Mesenchymal stem cell (in vitro differentiated cells and primary cell): ENCODE measurements at regions not wholly inside any gene's neighbourhood (a gene's known extent, or its start where the extent isn't known, plus 50 kb on each side); places are given as distances from the start of the nearest gene placed in this dataset.

Source experiments
- DNase-seq: peaks from one replicate; pipeline ENCODE4 v3.0.0-alpha.2; 2013
- H2AFZ ChIP-seq: one replicate; pipeline ENCODE4 v1.6.1; 2013; ENCODE audit warnings: low read depth, mild to moderate bottlenecking, control low read depth, inconsistent platforms, low read length, moderate library complexity
- H2AK5ac ChIP-seq: 2 replicates; pipeline ENCODE4 v1.6.1; 2013; ENCODE audit warnings: low read length, moderate library complexity, mild to moderate bottlenecking, inconsistent platforms; ENCODE audit not compliant: severe bottlenecking
- H2BK120ac ChIP-seq: one replicate; pipeline ENCODE4 v1.6.1; 2013; ENCODE audit warnings: low read depth, mild to moderate bottlenecking, inconsistent platforms, low read length, moderate library complexity
- H2BK12ac ChIP-seq, 2 experiments: one replicate each; pipeline ENCODE4 v1.6.1; 2013; ENCODE audit warnings: inconsistent platforms in 2 of 2, low read length in 2 of 2, mild to moderate bottlenecking in 2 of 2, moderate library complexity in 2 of 2, control low read depth in 1 of 2
- H2BK15ac ChIP-seq: one replicate; pipeline ENCODE4 v1.6.1; 2013; ENCODE audit warnings: mild to moderate bottlenecking, low read depth, inconsistent platforms; ENCODE audit not compliant: poor library complexity, severe bottlenecking
- H2BK5ac ChIP-seq: 2 replicates; pipeline ENCODE4 v1.6.1; 2013; ENCODE audit warnings: low read depth, mild to moderate bottlenecking, low read length, control low read depth, inconsistent platforms; ENCODE audit not compliant: poor library complexity, severe bottlenecking
- H3K14ac ChIP-seq, 2 experiments: one replicate each; pipeline ENCODE4 v1.6.1; 2013; ENCODE audit warnings: inconsistent platforms in 2 of 2, low read length in 2 of 2, control low read depth in 1 of 2, mild to moderate bottlenecking in 1 of 2, moderate library complexity in 1 of 2
- H3K18ac ChIP-seq, 2 experiments: one replicate each; pipeline ENCODE4 v1.6.1; 2013; ENCODE audit warnings: inconsistent platforms in 2 of 2, low read length in 2 of 2, control low read depth in 1 of 2, low read depth in 1 of 2, mild to moderate bottlenecking in 1 of 2
- H3K23ac ChIP-seq, 2 experiments: one replicate each; pipeline ENCODE4 v1.6.1; 2013; ENCODE audit warnings: inconsistent platforms in 2 of 2, low read length in 2 of 2, mild to moderate bottlenecking in 2 of 2, moderate library complexity in 2 of 2, control low read depth in 1 of 2
- H3K27ac ChIP-seq: 2 replicates; pipeline ENCODE4 v1.5.1; 2013; ENCODE audit warnings: mild to moderate bottlenecking, moderate library complexity, low read length, control low read depth, inconsistent platforms; ENCODE audit not compliant: poor library complexity, severe bottlenecking
- H3K27me3 ChIP-seq, 2 experiments: 2 replicates each; pipeline versions ENCODE4 v1.6.1 to v1.7.0; 2013; ENCODE audit warnings: low read length in 2 of 2, mild to moderate bottlenecking in 2 of 2, moderate library complexity in 2 of 2, control low read depth in 1 of 2, inconsistent platforms in 1 of 2; ENCODE audit not compliant: control insufficient read depth in 1 of 2, insufficient read depth in 1 of 2
- H3K36me3 ChIP-seq, 2 experiments: 2 replicates each; pipeline versions ENCODE4 v1.6.1 to v1.7.0; 2013; ENCODE audit warnings: low read length in 2 of 2, control low read depth in 1 of 2, inconsistent platforms in 1 of 2, low read depth in 1 of 2, mild to moderate bottlenecking in 1 of 2; ENCODE audit not compliant: insufficient read depth in 2 of 2, control insufficient read depth in 1 of 2
- H3K4ac ChIP-seq, 2 experiments: one replicate each; pipeline ENCODE4 v1.6.1; 2013; ENCODE audit warnings: inconsistent platforms in 2 of 2, low read length in 2 of 2, mild to moderate bottlenecking in 2 of 2, moderate library complexity in 2 of 2, control low read depth in 1 of 2, low read depth in 1 of 2
- H3K4me1 ChIP-seq: 2 replicates; pipeline ENCODE4 v1.6.1; 2013; ENCODE audit warnings: low read depth, low read length, control low read depth; ENCODE audit not compliant: control insufficient read depth, insufficient read depth
- H3K4me2 ChIP-seq: 2 replicates; pipeline ENCODE4 v1.6.1; 2013; ENCODE audit warnings: low read length, mild to moderate bottlenecking, inconsistent platforms; ENCODE audit not compliant: poor library complexity, severe bottlenecking
- H3K4me3 ChIP-seq, 2 experiments: 2 replicates each; pipeline versions ENCODE4 v1.5.1 to v1.7.0; 2013; ENCODE audit warnings: low read length in 2 of 2, mild to moderate bottlenecking in 2 of 2, control low read depth in 1 of 2, low read depth in 1 of 2; ENCODE audit not compliant: insufficient read depth in 1 of 2
- H3K79me1 ChIP-seq: replicated peaks from 2 replicates; pipeline ENCODE4 v1.6.1; 2013; ENCODE audit warnings: mild to moderate bottlenecking, control low read depth, low read length, inconsistent platforms; ENCODE audit not compliant: poor library complexity, severe bottlenecking
- H3K9ac ChIP-seq: 2 replicates; pipeline ENCODE4 v1.7.0; 2013; ENCODE audit warnings: mild to moderate bottlenecking, low read length, moderate library complexity
- H3K9me3 ChIP-seq: 2 replicates; pipeline ENCODE4 v1.7.0; 2013; ENCODE audit warnings: mild to moderate bottlenecking, low read length; ENCODE audit not compliant: control insufficient read depth
- H4K8ac ChIP-seq: one replicate; pipeline ENCODE4 v1.6.1; 2013; ENCODE audit warnings: inconsistent platforms, mild to moderate bottlenecking, low read length, moderate library complexity
- H4K91ac ChIP-seq: one replicate; pipeline ENCODE4 v1.6.1; 2013; ENCODE audit warnings: mild to moderate bottlenecking, low read length, inconsistent platforms
- WGBS: methylation state at CpG from one replicate; pipeline ENCODE4 v1.1.7; 2013; ENCODE audit warnings: mixed read lengths; 5-methylcytosine and 5-hydroxymethylcytosine counted together

- WGBS: 83% methylated on average over 5 of the region's 5 CpGs
- no peaks in the 10 kb centered on the region for H3K9me3 ChIP-seq
- no peaks in the 10 kb centered on the region for H3K36me3 ChIP-seq
- DNase-seq: no peak
- H3K23ac ChIP-seq: no peak overlapping the region
- no peak overlapping the region for H3K4ac ChIP-seq
- no peak overlapping the region for H2AFZ ChIP-seq
- no peak overlapping the region for H2AK5ac ChIP-seq
- peaks cover 0 to 7% of the 10 kb centered on the region in 2 experiments for H3K27me3 ChIP-seq
- no peak overlapping the region for H2BK12ac ChIP-seq
- no peak overlapping the region for H3K14ac ChIP-seq
- H4K8ac ChIP-seq: no peak overlapping the region
- H3K27ac ChIP-seq: no peak overlapping the region
- H2BK15ac ChIP-seq: no peak overlapping the region
- no peak overlapping the region for H3K4me3 ChIP-seq
- H2BK5ac ChIP-seq: no peak overlapping the region
- no peaks in the 10 kb centered on the region for H3K79me1 ChIP-seq
- H3K9ac ChIP-seq: no peak overlapping the region
- H4K91ac ChIP-seq: no peak overlapping the region
- no peak overlapping the region for H3K4me2 ChIP-seq
- peaks cover 10% of the 10 kb centered on the region for H3K4me1 ChIP-seq
- H2BK120ac ChIP-seq: no peak overlapping the region
- peak overlapping the region in 1 of 2 experiments; percentile 38 for H3K18ac ChIP-seq
These were observed 496.1 kb downstream of the SHQ1 start for GRCh38 chr3:72352176-72352575.

- peaks cover 0 to 7% of the 10 kb centered on the region in 2 experiments for H3K27me3 ChIP-seq
- no peak overlapping the region for H2BK120ac ChIP-seq
- no peaks in the 10 kb centered on the region for H3K9me3 ChIP-seq
- no peak overlapping the region for H3K27ac ChIP-seq
- no peak overlapping the region for H2BK12ac ChIP-seq
- H3K23ac ChIP-seq: no peak overlapping the region
- H3K79me1 ChIP-seq: no peaks in the 10 kb centered on the region
- DNase-seq: no peak
- 95% methylated on average over 9 of the region's 9 CpGs for WGBS
- H2BK5ac ChIP-seq: no peak overlapping the region
- H3K18ac ChIP-seq: no peak overlapping the region
- no peak overlapping the region for H2AK5ac ChIP-seq
- no peak overlapping the region for H3K14ac ChIP-seq
- H2AFZ ChIP-seq: no peak overlapping the region
- no peak overlapping the region for H4K91ac ChIP-seq
- H3K36me3 ChIP-seq: no peaks in the 10 kb centered on the region
- H3K4me2 ChIP-seq: no peak overlapping the region
- peaks cover 10% of the 10 kb centered on the region for H3K4me1 ChIP-seq
- no peak overlapping the region for H2BK15ac ChIP-seq
- no peak overlapping the region for H3K4ac ChIP-seq
- no peak overlapping the region for H3K4me3 ChIP-seq
- H4K8ac ChIP-seq: no peak overlapping the region
- no peak overlapping the region for H3K9ac ChIP-seq
These were observed 496.7 kb downstream of the SHQ1 start for GRCh38 chr3:72351536-72351935.

- Histone ChIP-seq H3K4me1 (peaks cover 12% of the 10 kb centered on the region), H2BK5ac (no peak overlapping the region)
These were observed 497.3 kb downstream of the SHQ1 start for GRCh38 chr3:72350761-72351505.

GRCh38 chr3:72348357-72348756 is 499.9 kb downstream of the SHQ1 start:
- H2BK15ac ChIP-seq: peak overlapping the region; percentile 75
- peak overlapping the region; percentile 24 for H3K4ac ChIP-seq
- peaks cover 12% of the 10 kb centered on the region for H3K4me1 ChIP-seq
- H2AK5ac ChIP-seq: peak overlapping the region; percentile 58
- H3K14ac ChIP-seq: no peak overlapping the region
- H2BK12ac ChIP-seq: peak overlapping the region; percentile 70
- H4K91ac ChIP-seq: peak overlapping the region; percentile 70
- no peak overlapping the region for H3K27ac ChIP-seq
- peaks cover 0 to 7% of the 10 kb centered on the region in 2 experiments for H3K27me3 ChIP-seq
- H3K18ac ChIP-seq: no peak overlapping the region
- no peak overlapping the region for H3K4me2 ChIP-seq
- H2AFZ ChIP-seq: no peak overlapping the region
- no peaks in the 10 kb centered on the region for H3K79me1 ChIP-seq
- no peak for DNase-seq
- no peak overlapping the region for H2BK5ac ChIP-seq
- H3K23ac ChIP-seq: peak overlapping the region in 1 of 2 experiments; percentile 17
- no peaks in the 10 kb centered on the region for H3K36me3 ChIP-seq
- no peak overlapping the region for H4K8ac ChIP-seq
- no peak overlapping the region for H2BK120ac ChIP-seq
- no peaks in the 10 kb centered on the region for H3K9me3 ChIP-seq
- no peak overlapping the region for H3K9ac ChIP-seq
- no peak overlapping the region for H3K4me3 ChIP-seq

More at GRCh38 chr3:72350761-72351505, 497.3 kb downstream of the SHQ1 start:
- H2AFZ ChIP-seq: no peak overlapping the region
- H3K9me3 ChIP-seq: no peaks in the 10 kb centered on the region
- no peak overlapping the region for H4K91ac ChIP-seq
- H3K4me2 ChIP-seq: no peak overlapping the region
- no peaks in the 10 kb centered on the region for H3K79me1 ChIP-seq
- 82% methylated on average over 15 of the region's 15 CpGs for WGBS
- peak overlapping the region in 1 of 2 experiments; percentile 1 for H3K14ac ChIP-seq
- H2AK5ac ChIP-seq: no peak overlapping the region
- no peak overlapping the region for H2BK120ac ChIP-seq
- peak overlapping the region in 1 of 2 experiments; percentile 60 for H2BK12ac ChIP-seq
- no peaks in the 10 kb centered on the region for H3K36me3 ChIP-seq
- no peak overlapping the region for H3K27ac ChIP-seq
- no peak overlapping the region for H3K4me3 ChIP-seq
- H2BK15ac ChIP-seq: no peak overlapping the region
- DNase-seq: no peak
- H3K4ac ChIP-seq: no peak overlapping the region
- no peak overlapping the region for H4K8ac ChIP-seq
- H3K18ac ChIP-seq: peak overlapping the region in 1 of 2 experiments; percentile 48
- H3K9ac ChIP-seq: no peak overlapping the region
- no peak overlapping the region for H3K23ac ChIP-seq
- H3K27me3 ChIP-seq: peaks cover 0 to 7% of the 10 kb centered on the region in 2 experiments
